GM12878 (cell line): ENCODE measurements at regions not wholly inside any gene's neighbourhood (a gene's known extent, or its start where the extent isn't known, plus 50 kb on each side); places are given as distances from the start of the nearest gene placed in this dataset.

Experiments used
- ATAC-seq: fragments of 200-7000 bp; cut with Tn5 transposase; 3 replicates; pipeline ENCODE4 v1.9.1; 2020; ENCODE audit warnings: mild to moderate bottlenecking, moderate library complexity
- BruUV-seq: library from RNA; stranded (reverse); fragments of 400-500 nt; replicated peaks from 2 replicates; lab custom pipeline; 2021; lab: Mats Ljungman, UMichigan
- CTCF ChIA-PET: fragments of 300-600 bp; sonication (Branson Sonifier 250); formaldehyde crosslinking; extraction: SDS; loops from one replicate; lab custom pipeline; 2021; ENCODE audit warnings: inconsistent platforms; lab: Yijun Ruan, JAX
- POLR2A ChIA-PET: fragments of 350-600 bp; formaldehyde crosslinking; extraction: SDS; loops from one replicate; lab custom pipeline; 2021; ENCODE audit warnings: inconsistent platforms; lab: Charles Lee
- RAD21 ChIA-PET: fragments of 300-600 bp; sonication (Branson Sonifier 250); formaldehyde crosslinking; loops from one replicate; lab custom pipeline; 2023; ENCODE audit warnings: antibody characterized with exemption; ENCODE audit not compliant: unreplicated experiment; lab: Charles Lee
- SMC1A ChIA-PET: fragments of 300-600 bp; sonication (Branson Sonifier 250); formaldehyde crosslinking; loops from one replicate; lab custom pipeline; 2023; ENCODE audit not compliant: unreplicated experiment, uncharacterized antibody; lab: Charles Lee
- DNase-seq: peaks from one replicate; pipeline ENCODE4 v3.0.0-alpha.2; 2011; ENCODE audit warnings: low read depth, low spot score
- FAIRE-seq: peaks from 3 replicates; lab custom pipeline; 2011; peaks lifted over from hg19 to GRCh38; lab: Jason Lieb, UNC
- H2AFZ ChIP-seq: 2 replicates; pipeline ENCODE4 v1.6.0; 2011; ENCODE audit warnings: low read depth, low read length, control low read depth; ENCODE audit not compliant: control insufficient read depth
- H3K27ac ChIP-seq: 2 replicates; pipeline ENCODE4 v1.5.1; 2011; ENCODE audit warnings: control low read depth; ENCODE audit not compliant: control insufficient read depth, insufficient read depth
- H3K27me3 ChIP-seq, 2 experiments: replicated peaks in 1 of 2; 2 replicates each; pipeline versions ENCODE4 v1.6.0 to v1.6.1; 2011; ENCODE audit warnings: low read length in 1 of 2; ENCODE audit not compliant: control insufficient read depth in 2 of 2, insufficient read depth in 2 of 2
- H3K36me3 ChIP-seq, 2 experiments: 2 replicates each; pipeline ENCODE4 v1.5.1; 2011; ENCODE audit warnings: low read length in 1 of 2; ENCODE audit not compliant: control insufficient read depth in 2 of 2, insufficient read depth in 2 of 2
- H3K4me1 ChIP-seq: 2 replicates; pipeline ENCODE4 v1.6.1; 2011; ENCODE audit warnings: mild to moderate bottlenecking, low read length, moderate library complexity, mixed read lengths; ENCODE audit not compliant: control insufficient read depth, insufficient read depth
- H3K4me2 ChIP-seq: 2 replicates; pipeline ENCODE4 v1.6.0; 2011; ENCODE audit warnings: control low read depth; ENCODE audit not compliant: control insufficient read depth, insufficient read depth
- H3K4me3 ChIP-seq: fragments of 200-600 bp; sonication (generic); 2 replicates; pipeline ENCODE4 v1.5.1; 2016
- H3K79me2 ChIP-seq: 2 replicates; pipeline ENCODE4 v1.6.0; 2011; ENCODE audit warnings: low read length; ENCODE audit not compliant: control insufficient read depth, insufficient read depth
- H3K9ac ChIP-seq: 2 replicates; pipeline ENCODE4 v1.8.0; 2011; ENCODE audit warnings: low read length, control low read depth, mixed read lengths; ENCODE audit not compliant: control insufficient read depth, insufficient read depth
- H3K9me3 ChIP-seq: replicated peaks from 3 replicates; pipeline ENCODE4 v1.5.1; 2011; ENCODE audit warnings: mild to moderate bottlenecking, low read length; ENCODE audit not compliant: control insufficient read depth, insufficient read depth
- H4K20me1 ChIP-seq: 2 replicates; pipeline ENCODE4 v1.6.0; 2011; ENCODE audit not compliant: control insufficient read depth, insufficient read depth
- E2F8 ChIP-seq: fragments of 450-650 bp; IDR thresholded peaks from 2 replicates; pipeline ENCODE4 v1.6.1; 2018; ENCODE audit warnings: mild to moderate bottlenecking, low read depth, moderate library complexity; ENCODE audit not compliant: partially characterized antibody
- EP300 ChIP-seq, 2 experiments: fragments of 150-350 bp in 1 of 2; IDR thresholded peaks; 2 replicates each; pipeline ENCODE4 v1.6.1; 2011 to 2012; ENCODE audit warnings: low read depth in 2 of 2, low read length in 2 of 2, borderline replicate concordance in 1 of 2, improper control_type of control experiment in 1 of 2, inconsistent platforms in 1 of 2; ENCODE audit not compliant: control insufficient read depth in 1 of 2
- GATAD2B ChIP-seq: fragments of 450-650 bp; conservative IDR thresholded peaks from 2 replicates; pipeline ENCODE4 v1.6.1; 2017; ENCODE audit warnings: low read depth, mild to moderate bottlenecking, moderate library complexity
- HDAC2 ChIP-seq: fragments of 200-600 bp; sonication (generic); IDR thresholded peaks from 2 replicates; pipeline ENCODE4 v1.6.1; 2017
- IKZF2 ChIP-seq, 2 experiments: fragments of 450-650 bp; IDR thresholded peaks; 2 replicates each; pipeline ENCODE4 v1.6.1; 2017; ENCODE audit warnings: mild to moderate bottlenecking in 2 of 2, moderate library complexity in 2 of 2
- JUND ChIP-seq: IDR thresholded peaks from 2 replicates; pipeline ENCODE4 v1.6.1; 2012; ENCODE audit warnings: low read depth, mild to moderate bottlenecking, low read length, improper control_type of control experiment, moderate library complexity
- MEF2A ChIP-seq: IDR thresholded peaks from 2 replicates; pipeline ENCODE4 v1.6.1; 2011; ENCODE audit warnings: low read depth, mild to moderate bottlenecking, low read length, moderate library complexity; ENCODE audit not compliant: insufficient read depth
- MEF2B ChIP-seq: fragments of 450-650 bp; IDR thresholded peaks from 2 replicates; pipeline ENCODE4 v1.6.1; 2018; ENCODE audit warnings: mild to moderate bottlenecking, moderate library complexity; ENCODE audit not compliant: partially characterized antibody, poor library complexity, severe bottlenecking
- MXI1 ChIP-seq: fragments of 150-350 bp; IDR thresholded peaks from 2 replicates; pipeline ENCODE4 v1.6.1; 2011; ENCODE audit warnings: low read depth, mild to moderate bottlenecking, inconsistent platforms, low read length, improper control_type of control experiment
- MYB ChIP-seq: fragments of 150-350 bp; IDR thresholded peaks from 2 replicates; pipeline ENCODE4 v1.6.1; 2014; ENCODE audit warnings: mild to moderate bottlenecking, low read depth, low read length, borderline replicate concordance
- PAX5 ChIP-seq: IDR thresholded peaks from 2 replicates; pipeline ENCODE4 v1.6.1; 2011; ENCODE audit warnings: low read depth, low read length, borderline replicate concordance
- RB1 ChIP-seq: fragments of 450-650 bp; formaldehyde crosslinking; IDR thresholded peaks from 2 replicates; pipeline ENCODE4 v1.6.1; 2017; ENCODE audit warnings: mild to moderate bottlenecking, borderline replicate concordance
- STAT3 ChIP-seq: IDR thresholded peaks from 2 replicates; pipeline ENCODE4 v1.6.1; 2011; ENCODE audit warnings: low read depth, low read length, improper control_type of control experiment
- YBX1 ChIP-seq: fragments of 450-650 bp; IDR thresholded peaks from 2 replicates; pipeline ENCODE4 v1.6.1; 2016; ENCODE audit warnings: antibody characterized with exemption
- WGBS: methylation state at CpG from one replicate; pipeline ENCODE4 v1.1.6; 2016; ENCODE audit warnings: low lambda C conversion rate; ENCODE audit not compliant: insufficient replicate concordance, insufficient coverage; ENCODE audit errors: missing lambda C conversion rate; 5-methylcytosine and 5-hydroxymethylcytosine counted together
- in situ Hi-C: fragments of 300-500 bp; cut with MboI; formaldehyde crosslinking; loops from 9 replicates; pipeline ENCODE4 v1.14.3; 2018; ENCODE audit warnings: mixed read lengths
- intact Hi-C: fragments of 100-400 bp; cut with micrococcal nuclease; formaldehyde crosslinking; loops from one replicate; pipeline ENCODE4 v1.14.2; 2022; ENCODE audit not compliant: unreplicated experiment

DNA sequence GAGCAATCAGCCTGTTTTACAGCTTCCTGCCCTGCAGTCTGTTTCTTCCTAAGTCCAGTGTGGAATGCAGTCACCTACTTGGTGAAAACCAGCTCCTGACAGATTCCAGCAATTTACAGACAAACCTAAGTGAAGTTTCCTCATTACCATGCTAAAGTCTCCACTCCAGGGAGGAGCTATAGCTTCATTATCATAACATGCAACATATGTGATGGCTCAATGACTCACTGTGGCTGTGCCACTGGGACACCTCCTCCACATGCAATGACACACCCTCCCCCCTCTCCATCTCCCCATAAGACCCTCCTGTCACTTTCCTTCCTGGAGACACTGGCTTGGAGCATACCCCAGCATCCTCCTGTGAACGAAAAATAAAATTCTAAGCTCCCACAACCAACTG is 125.2 kb downstream of the MAP3K21 start:
- ChIA-PET SMC1A (interaction anchor here (1.1 to 1.7 kb wide), 5 partner anchors 8 to 339 kb away, joined by 3 to 13 read pairs (median 3); no protein-coding TSS in a partner anchor), CTCF (interaction anchor here (0.6 to 1.8 kb wide), 2 partner anchors 11 to 67 kb away, joined by 3 to 7 read pairs; no protein-coding TSS in a partner anchor), POLR2A (no interaction called here), RAD21 (interaction anchor here (1.4 kb wide), 1 partner anchor 11 kb away, joined by 8 read pairs; no protein-coding TSS in a partner anchor)
- no peaks in the 10 kb centered on the region for H4K20me1 ChIP-seq
- no peak overlapping the region for H3K4me2 ChIP-seq
- in situ Hi-C loops: no loop called here
- ATAC-seq (no peak), FAIRE-seq (no peak), DNase-seq (no peak)
- TF ChIP-seq HDAC2 (no peak), EP300 (IDR thresholded peaks at IDR 0.05; ENCODE audit: borderline replicate concordance in 1 of 2, control insufficient read depth in 1 of 2, low read depth in 2 of 2, low read length in 2 of 2) (no peak), STAT3 (no peak), MEF2A (no peak), MEF2B (no peak), MXI1 (no peak), YBX1 (no peak), MYB (no peak), GATAD2B (no peak), PAX5 (no peak), IKZF2 (IDR thresholded peaks at IDR 0.05) (no peak), RB1 (no peak), JUND (no peak), E2F8 (no peak)
- H3K27me3 ChIP-seq: no peaks in the 10 kb centered on the region
- H3K9ac ChIP-seq: no peak overlapping the region
- H2AFZ ChIP-seq: no peak overlapping the region
- no peaks in the 10 kb centered on the region for H3K79me2 ChIP-seq
- intact Hi-C loops: no loop called here
- no peak overlapping the region for H3K4me3 ChIP-seq
- H3K36me3 ChIP-seq: no peaks in the 10 kb centered on the region
- H3K4me1 ChIP-seq: no peaks in the 10 kb centered on the region
- H3K9me3 ChIP-seq: no peaks in the 10 kb centered on the region; the same call in 2 of the 3 replicates
- H3K27ac ChIP-seq: no peak overlapping the region
- no TSS peak for BruUV-seq
- 0% methylated on average over 1 of the region's 1 CpG for WGBS
